SIG-M5 treated with dmso at 0.1 percent for 504 hours (cell line): ENCODE measurements at regions not wholly inside any gene's neighbourhood (a gene's known extent, or its start where the extent isn't known, plus 50 kb on each side); places are given as distances from the start of the nearest gene placed in this dataset.
"Not testable (repeated sequence)": the region's sequence is repeated elsewhere in the genome, so short reads cannot be mapped to it uniquely, and the experiment has no call there.

ENCODE experiments used
- DNase-seq: peaks from one replicate; lab custom pipeline; 2025; ENCODE audit not compliant: unreplicated experiment; lab: John Stamatoyannopoulos, UW

DNA sequence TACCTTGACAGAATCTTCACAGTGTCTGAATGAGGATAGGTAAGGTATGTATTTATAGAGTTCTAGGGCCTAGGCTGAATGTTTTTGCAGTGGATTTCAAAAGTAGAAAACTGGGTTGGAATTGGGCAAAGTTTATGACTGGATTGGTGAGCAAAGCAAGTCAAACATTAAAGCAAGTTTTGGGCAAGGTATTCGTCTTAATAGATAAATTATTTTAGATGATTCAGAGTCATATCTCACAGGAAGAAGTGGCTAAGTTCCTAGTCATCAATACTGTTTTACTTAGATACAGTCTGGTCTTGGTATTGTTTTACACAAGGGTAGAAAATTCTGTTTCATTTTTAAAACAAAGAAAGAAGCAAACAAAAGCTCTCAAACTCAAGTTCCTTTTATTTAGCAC, 284.1 kb upstream of the EPHA7 start:
- DNase-seq, result no peak

DNA sequence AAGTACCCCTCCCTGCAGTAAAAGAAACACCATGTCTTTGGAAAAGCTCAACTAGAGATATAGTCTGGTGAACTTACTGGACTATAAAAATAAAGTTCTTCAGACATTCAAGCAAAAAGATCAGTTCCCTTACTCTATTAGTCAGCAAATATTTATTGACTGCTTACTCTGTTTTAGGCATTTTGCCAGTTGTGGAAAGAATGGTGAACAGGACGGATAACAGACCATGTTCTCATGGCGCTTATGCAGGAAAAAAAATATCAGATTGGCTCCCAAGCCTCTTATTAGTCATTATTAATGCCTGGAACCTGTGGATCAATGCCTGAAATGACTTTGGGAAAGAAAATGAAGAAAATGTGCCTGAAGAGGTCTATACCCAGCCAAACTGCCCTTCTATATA, 282.2 kb upstream of the EPHA7 start:
- no peak for DNase-seq

DNA sequence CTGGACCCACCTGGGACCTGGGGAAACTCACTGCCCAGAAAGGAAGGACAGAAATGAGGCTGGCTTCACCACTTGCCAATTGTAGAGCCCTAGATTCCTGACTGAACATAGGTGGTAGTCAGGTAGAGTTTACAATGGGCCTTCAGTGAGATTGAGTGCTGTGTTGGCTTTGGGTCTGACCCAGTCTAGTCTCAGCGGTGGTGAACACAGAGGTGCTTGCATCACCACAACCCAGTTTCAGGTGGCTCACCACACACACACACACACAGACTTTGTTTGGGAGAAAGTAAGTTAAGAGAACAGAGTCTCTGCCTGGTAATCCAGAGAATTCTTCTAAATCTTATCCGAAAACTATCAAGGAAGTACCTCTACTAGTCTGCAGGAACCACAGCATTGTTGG, 266.1 kb upstream of the EPHA7 start:
- no peak for DNase-seq

DNA sequence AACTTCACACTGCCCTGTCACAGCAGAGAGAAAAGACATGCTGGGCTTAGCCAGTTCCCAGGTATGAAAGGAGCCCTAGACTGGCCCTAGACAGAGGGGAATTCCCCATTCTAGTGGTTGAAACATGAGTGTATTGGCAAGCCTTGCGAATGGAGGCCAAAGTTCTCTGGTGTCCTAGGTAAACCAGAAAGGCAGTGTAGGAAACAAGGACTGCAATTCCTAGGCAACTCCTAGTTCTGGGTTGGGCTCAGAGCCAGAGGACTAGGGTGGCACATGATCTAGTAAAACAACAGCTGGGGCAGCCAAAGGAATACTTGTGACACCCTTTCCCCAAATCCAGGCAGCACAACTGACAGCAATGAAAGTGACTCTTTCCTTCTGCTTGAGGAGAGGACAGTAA, 265.0 kb upstream of the EPHA7 start:
- DNase-seq, result no peak

DNA sequence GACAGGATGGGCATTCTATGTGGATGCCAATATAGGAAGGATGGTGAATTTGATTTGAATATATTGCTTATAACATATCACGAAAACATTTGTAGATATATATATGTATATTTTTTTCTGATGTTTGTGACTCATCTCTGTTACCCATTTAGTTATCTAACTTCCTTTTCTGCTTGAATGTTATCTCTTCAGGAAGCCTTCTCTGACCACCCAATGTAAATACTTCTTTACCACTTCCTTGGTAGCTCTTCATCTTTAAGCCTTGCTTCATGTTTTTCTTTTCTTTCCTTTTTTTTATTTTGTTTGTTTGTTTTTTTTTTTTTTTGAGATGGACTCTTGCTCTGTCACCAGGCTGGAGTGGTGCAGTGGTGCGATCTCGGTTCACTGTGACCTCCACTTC, 260.5 kb upstream of the EPHA7 start:
- no peak for DNase-seq

DNA sequence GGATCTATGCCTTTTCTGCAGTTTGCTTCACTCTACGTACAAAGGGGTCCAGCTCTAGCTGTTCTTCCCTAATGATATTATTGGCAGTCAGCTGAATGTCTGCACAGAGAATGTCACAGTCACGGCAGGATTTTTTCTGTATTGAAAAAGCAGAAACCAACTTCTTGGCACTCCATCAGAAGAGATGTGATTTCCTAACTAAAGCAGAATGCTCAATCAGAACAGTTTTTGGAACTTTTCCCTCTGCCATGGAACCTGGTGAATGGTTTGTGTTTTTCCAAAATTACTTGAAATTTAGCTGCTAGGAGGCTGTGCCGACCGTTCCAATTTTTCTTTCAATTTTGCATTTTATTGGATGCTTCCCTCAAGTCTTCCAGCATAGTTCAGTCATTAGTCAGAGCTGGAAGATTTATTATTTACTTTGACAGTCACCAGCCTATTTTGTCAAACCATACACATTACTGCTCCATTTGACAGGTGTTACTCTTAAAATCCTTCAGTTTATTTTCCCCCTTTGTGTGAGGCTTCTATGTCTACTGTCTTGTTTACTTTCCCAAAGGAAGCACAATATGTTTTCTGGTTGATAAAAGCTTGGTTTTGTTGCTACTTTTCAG, 259.6 kb upstream of the EPHA7 start:
- DNase-seq, result no peak

DNA sequence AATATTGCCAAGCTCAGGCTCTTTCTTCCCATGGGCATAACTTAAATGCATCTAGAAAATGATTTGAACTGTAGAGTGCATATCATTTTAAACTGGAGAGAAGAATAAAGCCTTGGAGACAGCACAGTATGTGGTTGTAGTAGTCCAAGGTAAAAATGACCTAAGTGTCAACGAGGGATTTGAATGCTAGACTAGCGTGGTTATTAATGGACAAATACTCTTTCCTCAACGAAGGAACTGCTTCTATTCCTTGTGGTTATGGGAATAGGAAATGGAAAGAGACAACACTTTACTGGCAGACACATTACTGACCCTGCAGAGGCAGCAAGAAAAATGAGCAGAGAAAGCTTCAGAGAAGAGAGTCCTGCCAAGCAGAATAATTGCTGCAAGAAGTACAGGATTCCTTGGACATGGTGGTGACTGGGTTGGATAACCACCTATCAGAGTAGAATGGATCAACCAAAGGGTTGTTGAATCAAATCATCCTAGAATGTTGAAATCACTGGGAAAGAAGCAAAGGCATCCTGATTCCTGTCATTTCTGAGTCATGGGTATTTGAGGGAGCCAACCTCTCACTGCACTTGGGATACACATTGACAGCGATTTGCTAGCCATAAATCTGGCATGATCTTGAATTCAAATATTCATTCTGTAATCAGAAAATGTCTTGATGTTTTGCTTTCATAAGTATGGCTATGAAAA, 258.1 kb upstream of the EPHA7 start:
- no peak for DNase-seq

DNA sequence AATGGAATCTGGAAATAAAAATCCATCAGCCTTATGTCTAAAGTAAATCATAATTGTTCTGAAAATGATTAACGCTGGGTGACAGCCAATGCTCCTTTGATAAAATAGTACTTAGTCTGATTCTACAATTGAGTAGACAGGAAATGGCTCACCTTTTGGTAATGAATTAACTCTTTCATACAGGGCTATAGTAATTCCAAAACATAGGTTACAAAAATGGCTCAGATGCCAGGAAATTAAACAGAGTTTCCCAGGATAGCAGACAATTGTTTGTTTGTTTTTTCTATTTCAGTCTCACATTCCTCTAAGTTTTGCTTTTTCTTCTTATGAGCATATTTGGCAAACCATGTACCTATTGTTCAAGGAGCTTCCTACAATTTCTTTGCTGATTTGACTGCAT, 257.2 kb upstream of the EPHA7 start:
- DNase-seq, result no peak

DNA sequence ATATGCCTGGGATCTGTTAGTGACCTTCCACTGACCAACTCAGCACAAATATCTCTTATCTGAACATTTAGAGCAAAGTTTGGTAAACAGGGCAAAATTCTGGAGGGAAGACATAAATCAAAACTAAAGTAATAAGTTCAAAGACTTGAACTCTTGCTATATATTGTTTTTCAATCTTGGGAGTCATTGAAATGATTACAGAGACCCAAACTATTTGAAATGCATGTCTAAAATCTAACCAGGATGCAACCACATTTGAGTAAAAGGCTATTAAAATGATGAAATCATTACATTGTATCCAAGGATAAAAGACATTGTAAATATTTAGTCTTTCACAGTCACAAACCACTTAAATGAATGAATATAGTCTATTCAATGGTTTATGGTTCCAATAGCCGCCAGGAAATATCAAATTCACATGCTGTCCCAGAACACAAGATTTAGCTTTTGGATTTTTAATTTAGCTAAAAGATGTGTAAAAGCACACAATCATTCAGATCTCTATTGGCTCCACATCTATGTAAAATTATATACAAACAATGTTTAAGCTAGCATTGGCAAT, 256.6 kb upstream of the EPHA7 start:
- no peak for DNase-seq

DNA sequence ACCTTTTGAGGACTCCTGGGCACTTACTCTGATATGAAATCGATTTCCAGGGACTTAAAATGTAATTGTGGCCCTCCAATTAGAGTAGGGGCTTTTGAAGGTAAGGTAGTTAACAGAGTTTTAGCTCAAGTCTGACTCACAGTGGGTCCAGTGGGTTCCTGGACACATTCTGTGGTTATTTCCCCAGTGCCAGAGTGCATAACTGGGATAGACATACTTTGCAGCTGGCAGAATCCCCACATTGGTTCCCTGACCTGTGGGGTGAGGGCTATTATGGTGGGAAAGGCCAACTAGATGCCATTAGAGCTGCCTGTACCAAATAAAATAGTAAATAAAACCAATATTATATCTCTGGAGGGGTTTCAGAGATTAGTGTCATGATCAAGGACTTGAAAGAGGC, 243.8 kb upstream of the EPHA7 start:
- no peak for DNase-seq

DNA sequence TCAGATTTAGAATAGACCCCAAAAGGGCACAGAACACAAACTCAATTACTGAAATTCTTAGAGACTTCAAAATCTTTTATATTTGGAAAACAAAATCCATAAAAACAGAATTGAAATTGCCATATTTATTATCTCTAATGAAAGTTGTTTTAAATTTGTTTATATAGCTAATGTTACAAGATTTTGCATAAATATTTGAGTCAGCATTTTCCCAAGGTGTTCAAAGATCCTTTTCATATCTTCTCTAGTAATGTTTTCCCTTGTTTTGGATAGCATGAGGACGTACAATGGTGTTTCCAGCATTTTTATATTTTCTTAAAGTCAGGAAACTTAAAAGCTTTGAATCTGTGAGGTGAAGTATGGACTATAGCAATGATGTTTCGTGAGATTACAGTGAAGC, 235.2 kb upstream of the EPHA7 start:
- no peak for DNase-seq

DNA sequence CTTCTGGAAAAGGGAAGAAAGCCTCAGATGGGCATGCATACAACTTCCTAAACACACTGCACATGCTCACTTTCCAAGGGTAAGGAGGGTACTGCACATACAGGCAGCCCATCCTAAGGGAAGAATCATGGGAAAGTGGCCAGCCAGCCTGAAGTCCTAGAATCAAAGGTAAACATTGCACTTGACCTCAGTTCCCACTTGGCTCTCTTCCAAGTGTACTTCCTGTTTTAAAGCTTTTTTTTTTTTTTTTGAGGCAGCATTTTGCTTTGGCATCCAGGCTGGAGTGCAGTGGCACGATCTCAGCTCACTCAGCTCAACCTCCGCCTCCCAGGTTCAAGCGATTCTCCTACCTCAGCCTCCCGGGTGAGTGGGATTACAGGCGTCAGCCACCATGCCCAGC, 225.3 kb upstream of the EPHA7 start:
- DNase-seq, result no peak

DNA sequence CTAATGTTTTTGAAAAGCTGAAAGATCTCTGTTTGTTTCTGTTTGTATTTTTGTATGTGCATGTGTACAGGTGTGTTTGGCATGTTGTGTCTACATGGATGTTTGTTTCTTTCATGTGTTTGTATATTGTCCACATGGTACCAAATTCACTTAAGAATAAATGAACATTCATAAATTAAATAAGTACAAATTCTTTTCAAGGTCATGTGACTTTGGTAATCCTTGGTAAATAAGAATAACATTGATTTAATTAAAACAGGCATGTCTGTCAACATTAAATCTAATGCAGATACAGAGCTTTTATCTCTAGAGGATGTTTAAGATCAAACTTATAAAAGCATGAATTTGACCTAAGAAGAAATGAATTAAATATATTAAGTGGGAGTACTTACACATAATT, 219.8 kb upstream of the EPHA7 start:
- no peak for DNase-seq

DNA sequence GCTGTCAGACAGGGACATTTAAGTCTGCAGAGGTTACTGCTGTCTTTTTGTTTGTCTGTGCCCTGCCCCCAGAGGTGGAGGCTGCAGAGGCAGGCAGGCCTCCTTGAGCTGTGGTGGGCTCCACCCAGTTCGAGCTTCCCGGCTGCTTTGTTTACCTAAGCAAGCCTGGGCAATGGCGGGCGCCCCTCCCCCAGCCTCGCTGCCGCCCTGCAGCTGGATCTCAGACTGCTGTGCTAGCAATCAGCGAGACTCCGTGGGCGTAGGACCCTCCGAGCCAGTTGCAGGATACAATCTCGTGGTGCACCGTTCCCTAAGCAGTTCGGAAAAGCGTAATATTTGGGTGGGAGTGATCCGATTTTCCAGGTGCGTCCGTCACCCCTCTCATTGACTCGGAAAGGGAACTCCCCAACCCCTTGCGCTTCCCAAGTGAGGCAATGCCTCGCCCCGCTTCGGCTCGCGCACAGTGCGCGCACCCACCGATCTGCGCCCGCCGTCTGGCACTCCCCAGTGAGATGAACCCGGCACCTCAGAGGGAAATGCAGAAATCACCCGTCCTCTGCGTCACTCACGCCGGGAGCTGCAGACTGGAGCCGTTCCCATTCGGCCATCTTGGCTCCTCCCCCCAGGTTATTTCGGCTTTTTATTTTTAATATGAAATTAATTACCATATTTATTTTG, 217.8 kb upstream of the EPHA7 start:
- not testable (repeated sequence) for DNase-seq

DNA sequence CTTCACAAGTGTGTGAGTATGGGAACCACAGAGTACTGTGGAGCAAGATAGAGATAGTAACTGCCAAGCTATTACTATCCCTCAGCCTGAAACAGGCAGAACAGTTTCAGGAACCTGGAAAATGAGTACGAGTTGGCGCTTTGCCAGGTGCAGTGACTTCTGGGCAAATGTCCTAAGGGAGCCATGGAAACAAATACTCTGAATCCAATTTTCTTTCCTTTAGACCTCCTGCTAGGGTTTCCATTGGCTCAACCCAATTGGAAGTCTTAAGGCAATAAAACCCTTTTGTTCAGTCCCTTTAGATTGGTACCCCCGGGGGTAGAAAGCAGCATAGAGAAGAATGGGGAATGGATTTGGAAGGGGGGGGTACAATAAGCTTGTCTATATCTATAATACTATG, 205.0 kb upstream of the EPHA7 start:
- DNase-seq, result no peak

DNA sequence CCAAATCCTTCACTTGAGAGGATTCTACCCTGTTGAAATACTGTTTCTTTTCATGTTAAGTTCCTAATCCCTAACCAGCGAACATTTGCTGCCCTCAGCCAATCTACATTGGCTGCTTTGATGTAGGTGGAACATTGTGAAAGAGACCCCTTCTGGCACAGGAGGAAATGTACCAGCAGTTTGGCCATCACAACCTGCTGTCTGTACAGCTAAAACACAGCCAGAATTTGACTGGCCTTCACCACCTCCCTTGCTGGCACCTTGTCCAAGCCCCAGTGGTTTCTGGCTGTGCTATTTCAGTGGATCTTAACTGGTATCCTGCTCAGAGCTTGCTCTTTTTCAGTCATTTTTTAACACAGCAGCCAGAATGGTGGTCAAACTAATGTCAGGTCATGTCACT, 202.1 kb upstream of the EPHA7 start:
- no peak for DNase-seq

DNA sequence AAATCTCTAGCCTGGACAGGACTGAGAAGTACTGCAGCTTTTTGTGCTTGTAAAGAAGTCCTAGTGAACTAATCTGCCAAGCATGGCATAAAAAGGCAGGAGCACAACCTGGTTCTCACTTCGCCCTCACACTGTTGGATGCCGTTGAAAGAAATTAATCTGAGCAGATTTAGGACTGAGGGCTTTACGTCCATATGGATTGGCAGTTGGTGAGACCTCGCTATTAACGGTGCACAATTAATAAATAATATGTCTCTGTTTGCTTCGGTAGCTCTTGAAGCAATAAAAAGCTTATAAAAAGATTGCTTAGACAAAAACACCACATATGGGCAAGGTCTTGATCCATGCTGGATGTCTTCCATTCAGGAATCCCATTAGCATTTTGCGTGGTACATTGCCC, 185.6 kb upstream of the EPHA7 start:
- DNase-seq, result no peak

DNA sequence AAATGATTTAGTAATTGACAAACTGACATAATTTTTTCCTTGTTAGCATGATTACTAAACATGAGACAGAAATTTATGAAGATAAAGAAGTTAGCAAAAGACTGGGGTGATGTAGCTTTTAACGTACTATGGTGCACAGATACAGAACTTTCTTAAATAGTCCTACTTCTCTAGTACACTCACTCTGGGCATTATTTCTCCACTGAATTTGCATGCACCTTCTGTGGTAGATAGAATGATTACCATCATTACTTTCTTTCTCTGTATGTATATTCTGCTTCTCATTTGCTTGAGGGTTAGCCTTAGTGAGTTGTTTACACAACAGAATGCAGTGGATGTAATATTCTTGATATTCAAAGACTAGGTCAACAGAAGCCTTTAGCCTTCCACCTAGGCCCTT, 173.1 kb upstream of the EPHA7 start:
- no peak for DNase-seq

DNA sequence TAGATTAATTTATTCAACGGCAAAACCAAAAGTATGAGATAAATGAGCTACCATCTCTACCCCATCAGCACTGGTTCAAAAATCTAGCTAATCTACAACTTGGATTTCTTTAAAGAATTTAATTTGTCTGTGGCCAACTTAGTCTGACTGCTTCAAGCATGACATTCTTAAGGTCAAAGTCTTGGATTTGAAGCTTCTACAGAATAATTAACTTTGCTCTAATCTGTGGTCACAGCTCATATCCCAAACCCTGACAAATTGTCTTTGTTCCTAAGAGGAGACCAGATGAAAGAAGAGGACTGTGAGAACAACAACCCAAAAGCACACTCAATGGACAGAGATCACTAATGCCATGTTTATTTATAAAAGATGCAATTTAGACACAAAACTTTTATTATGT, 166.9 kb upstream of the EPHA7 start:
- no peak for DNase-seq

DNA sequence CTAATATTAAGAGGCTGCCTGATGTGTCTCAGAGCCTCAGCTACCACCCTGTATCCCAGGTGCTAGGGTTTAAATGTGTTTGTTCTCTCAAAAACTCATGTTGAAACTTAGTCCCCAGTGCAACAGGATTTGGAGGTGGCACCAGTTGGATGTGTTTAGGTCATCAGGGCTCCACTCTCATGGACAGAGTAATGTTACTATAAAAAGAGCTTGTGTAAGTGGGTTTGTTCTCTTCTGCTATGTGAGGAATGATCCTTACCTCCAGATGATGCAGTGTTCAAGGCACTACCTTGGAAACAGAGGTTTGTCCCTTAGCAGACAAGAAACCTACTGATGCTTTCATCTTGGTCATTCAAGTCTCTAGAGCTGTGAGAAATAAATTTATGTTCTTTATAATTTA, 164.9 kb upstream of the EPHA7 start:
- no peak for DNase-seq

DNA sequence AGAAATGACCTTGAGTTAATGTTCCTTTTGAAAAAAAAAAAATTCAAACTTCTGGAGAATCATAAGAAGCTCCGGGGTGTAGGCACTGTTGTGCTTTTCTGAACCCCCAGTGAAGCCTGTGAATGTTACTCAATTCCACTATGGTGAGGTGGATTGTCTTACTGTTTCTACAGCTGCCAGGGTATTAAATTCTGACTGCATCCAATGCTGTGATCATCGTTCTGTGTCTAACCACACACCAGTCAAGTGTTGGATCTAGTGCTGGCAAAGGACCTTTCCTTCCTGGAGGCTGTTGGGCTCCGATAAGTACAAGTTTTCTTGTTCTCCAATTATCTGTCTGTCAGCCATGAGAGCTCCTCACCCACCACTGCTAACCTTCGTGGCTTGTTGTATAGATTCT, 162.0 kb upstream of the EPHA7 start:
- DNase-seq, result no peak

DNA sequence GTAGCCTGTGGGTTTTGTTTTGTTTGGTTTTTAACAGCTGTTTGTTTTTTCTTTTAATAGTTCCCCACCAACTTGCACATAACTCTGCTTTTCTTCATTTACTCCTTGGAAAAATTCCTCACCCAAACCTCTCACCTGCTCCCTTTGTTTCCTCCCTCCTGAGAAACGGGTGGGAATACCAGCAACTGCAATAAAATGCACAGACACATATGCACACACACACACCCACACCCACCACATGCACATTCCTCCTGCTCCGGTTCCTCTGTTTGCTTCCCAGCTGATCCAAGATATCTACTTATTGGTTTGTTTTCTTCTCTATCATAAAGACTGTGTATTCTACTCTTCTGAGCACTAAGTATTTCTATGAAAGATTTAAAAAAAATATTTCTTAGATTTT, 161.1 kb upstream of the EPHA7 start:
- DNase-seq, result no peak
